ENCODE measurements at regions not wholly inside any gene's neighbourhood (a gene's known extent, or its start where the extent isn't known, plus 50 kb on each side); places are given as distances from the start of the nearest gene placed in this dataset.

DNA sequence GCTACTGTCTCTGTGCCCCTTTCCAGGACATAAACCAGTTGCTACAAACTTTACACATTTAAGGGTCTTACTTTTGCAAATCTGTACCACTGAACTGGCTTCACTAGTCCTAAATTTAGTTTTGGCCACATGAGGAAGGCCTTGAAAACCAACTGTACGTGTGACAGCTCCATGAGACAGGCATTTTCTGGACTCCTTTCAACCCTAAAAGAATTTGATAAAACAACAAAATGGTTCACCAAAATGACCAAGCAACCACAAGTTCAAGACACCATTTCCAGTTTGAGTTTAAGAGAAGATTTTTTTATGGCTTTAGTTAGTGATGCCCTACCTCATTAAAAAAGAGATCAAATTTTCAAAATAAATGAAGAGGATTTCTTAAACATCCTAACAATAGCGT is 246.4 kb downstream of the ZNF674 start:
- TF ChIP-seq CTCF (IDR thresholded peaks at IDR 0.05) = no peak
- Histone ChIP-seq H3K9me3 (no peaks in the 10 kb centered on the region), H3K27ac (no peak overlapping the region), H3K4me1 (no peaks in the 10 kb centered on the region), H3K27me3 (no peaks in the 10 kb centered on the region), H3K36me3 (no peaks in the 10 kb centered on the region), H3K4me3 (no peak overlapping the region)
- no peak for DNase-seq (ENCODE audit: low spot score)

DNA sequence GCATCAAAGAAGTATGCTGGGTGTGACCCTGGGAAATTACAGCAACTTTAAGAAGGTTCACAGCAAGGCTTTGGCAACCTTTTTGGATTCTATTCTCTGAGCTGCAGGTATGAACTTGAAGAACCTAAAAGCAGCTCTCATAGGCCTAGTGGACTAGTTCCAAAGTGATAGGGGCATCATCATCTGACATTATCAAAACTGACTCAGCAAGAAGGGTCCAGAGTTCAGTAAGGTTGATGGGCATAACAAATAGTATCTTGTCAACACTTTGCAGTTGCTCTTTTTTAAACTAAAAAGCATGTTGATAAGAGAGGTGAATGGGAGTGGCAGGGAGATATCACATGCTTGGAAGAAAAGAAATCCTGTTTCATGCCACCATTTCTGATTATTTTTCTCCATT is 249.3 kb downstream of the ZNF674 start:
- TF ChIP-seq CTCF (IDR thresholded peaks at IDR 0.05) = no peak
- DNase-seq (ENCODE audit: low spot score) = no peak
- H3K27me3 ChIP-seq = peaks cover 0 to 3% of the 10 kb centered on the region in 2 donors
- no peaks in the 10 kb centered on the region for H3K36me3 ChIP-seq
- no peak overlapping the region for H3K27ac ChIP-seq
- no peaks in the 10 kb centered on the region for H3K4me1 ChIP-seq
- H3K4me3 ChIP-seq = no peak overlapping the region
- H3K9me3 ChIP-seq = no peaks in the 10 kb centered on the region

GRCh38 chrX:46294234-46294633 is 251.0 kb downstream of the ZNF674 start:
- DNase-seq (ENCODE audit: low spot score) = no peak
- no peaks in the 10 kb centered on the region for H3K4me1 ChIP-seq
- peaks cover 0 to 4% of the 10 kb centered on the region in 2 donors for H3K9me3 ChIP-seq
- H3K27me3 ChIP-seq = peaks cover 0 to 3% of the 10 kb centered on the region in 2 donors
- H3K4me3 ChIP-seq = no peak overlapping the region
- TF ChIP-seq CTCF (IDR thresholded peaks at IDR 0.05) = no peak
- no peaks in the 10 kb centered on the region for H3K36me3 ChIP-seq
- H3K27ac ChIP-seq = no peak overlapping the region

GRCh38 chrX:46279925-46280313 is 265.3 kb downstream of the ZNF674 start:
- Histone ChIP-seq H3K36me3 (no peaks in the 10 kb centered on the region), H3K27me3 (no peaks in the 10 kb centered on the region), H3K4me3 (no peak overlapping the region), H3K27ac (no peak overlapping the region), H3K9me3 (no peaks in the 10 kb centered on the region), H3K4me1 (no peaks in the 10 kb centered on the region)
- TF ChIP-seq CTCF (IDR thresholded peaks at IDR 0.05) = no peak
- no peak for DNase-seq (ENCODE audit: low spot score)

GRCh38 chrX:46279214-46279924 is 265.9 kb downstream of the ZNF674 start:
- Histone ChIP-seq H3K4me3 (no peak overlapping the region), H3K27me3 (no peaks in the 10 kb centered on the region), H3K4me1 (no peaks in the 10 kb centered on the region), H3K9me3 (no peaks in the 10 kb centered on the region), H3K27ac (no peak overlapping the region), H3K36me3 (no peaks in the 10 kb centered on the region)
- no peak for TF ChIP-seq CTCF (IDR thresholded peaks at IDR 0.05)
- no peak for DNase-seq (ENCODE audit: low spot score)

DNA sequence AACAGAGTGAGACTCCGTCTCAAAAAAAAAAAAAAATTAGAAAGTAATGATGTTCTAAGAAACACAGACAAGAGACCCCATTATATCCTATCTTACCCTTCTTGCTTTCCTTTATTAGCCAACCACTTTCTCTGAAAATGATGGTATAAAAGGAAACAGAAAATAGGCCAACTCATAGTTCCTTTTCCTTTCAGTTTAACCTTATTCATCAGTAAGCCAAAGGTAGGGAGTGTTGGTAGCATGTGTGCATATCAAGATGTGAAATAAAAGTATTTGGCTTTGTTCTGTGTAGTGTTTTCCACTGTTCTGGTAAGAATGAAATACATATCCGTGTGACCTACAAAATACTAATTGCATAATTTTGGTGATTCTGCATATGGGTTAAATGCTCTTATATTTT is 266.6 kb downstream of the ZNF674 start:
- no peaks in the 10 kb centered on the region for H3K9me3 ChIP-seq
- no peak overlapping the region for H3K27ac ChIP-seq
- DNase-seq (ENCODE audit: low spot score) = no peak
- no peak overlapping the region for H3K4me3 ChIP-seq
- TF ChIP-seq CTCF (IDR thresholded peaks at IDR 0.05) = no peak
- no peaks in the 10 kb centered on the region for H3K36me3 ChIP-seq
- no peaks in the 10 kb centered on the region for H3K4me1 ChIP-seq
- H3K27me3 ChIP-seq = no peaks in the 10 kb centered on the region

Data from right atrium auricular region (tissue), 2 donors.